ES-I3 (cell line): ENCODE measurements at regions not wholly inside any gene's neighbourhood (a gene's known extent, or its start where the extent isn't known, plus 50 kb on each side); places are given as distances from the start of the nearest gene placed in this dataset.
"Not testable (repeated sequence)": the region's sequence is repeated elsewhere in the genome, so short reads cannot be mapped to it uniquely, and the experiment has no call there.

ENCODE experiments used
- H3K36me3 ChIP-seq: 2 replicates; pipeline ENCODE4 v1.6.1; 2013; ENCODE audit warnings: mild to moderate bottlenecking, low read length, control low read depth, moderate library complexity; ENCODE audit not compliant: insufficient read depth
- H3K4me1 ChIP-seq: 2 replicates; pipeline ENCODE4 v1.6.1; 2013; ENCODE audit warnings: mild to moderate bottlenecking, control low read depth, low read length; ENCODE audit not compliant: insufficient read depth
- H3K9ac ChIP-seq: 2 replicates; pipeline ENCODE4 v1.6.1; 2013; ENCODE audit warnings: low read depth, mild to moderate bottlenecking, low read length, moderate library complexity
- H3K9me3 ChIP-seq: 2 replicates; pipeline ENCODE4 v1.6.1; 2013; ENCODE audit warnings: mild to moderate bottlenecking, low read length, moderate library complexity; ENCODE audit not compliant: control insufficient read depth, insufficient read depth

DNA sequence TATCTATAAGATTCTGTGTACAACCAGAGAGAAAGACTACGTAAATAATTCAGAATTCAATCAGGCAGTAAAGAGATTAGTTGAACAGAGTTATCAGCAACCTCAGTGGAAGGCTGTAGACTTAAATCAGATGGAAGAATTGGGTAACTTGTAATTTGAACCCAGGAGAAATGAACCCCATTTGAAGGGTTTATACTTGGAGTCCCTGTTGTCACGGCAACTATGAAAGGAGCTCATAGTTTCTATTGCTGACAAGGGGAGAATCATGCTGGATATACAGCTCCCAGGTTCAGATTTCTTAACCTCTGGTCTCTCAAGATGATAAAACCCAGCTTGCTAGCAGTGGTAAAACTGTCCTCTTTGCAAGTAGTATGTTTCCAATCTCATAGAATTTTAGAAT is 54.4 kb upstream of the BMP4 start:
- Histone ChIP-seq H3K36me3 (no peaks in the 10 kb centered on the region), H3K4me1 (0 out of 2 replicates have a peak, but pooled peaks cover 5% of the 10 kb centered on the region), H3K9ac (no peak overlapping the region), H3K9me3 (no peaks in the 10 kb centered on the region)

DNA sequence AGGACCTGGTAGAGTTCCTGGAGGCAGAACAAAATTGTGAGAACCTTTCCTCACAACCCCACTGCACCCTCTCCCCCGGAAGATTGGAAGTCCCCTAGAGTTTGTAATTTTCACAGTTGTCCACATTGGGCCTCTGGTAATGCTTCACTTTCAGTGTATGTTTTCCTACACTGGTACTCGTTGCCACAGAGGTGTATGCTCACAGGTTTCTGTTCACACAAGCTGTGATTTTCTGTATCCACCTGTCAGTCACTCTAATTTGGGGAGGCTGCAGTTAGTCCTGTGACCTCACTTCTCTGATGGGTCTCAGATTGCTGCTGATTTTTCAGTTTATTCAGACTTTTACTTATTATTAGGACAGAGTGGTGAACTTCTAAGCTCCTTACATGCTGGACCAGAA is 66.4 kb upstream of the BMP4 start:
- Histone ChIP-seq H3K4me1 (no peaks in the 10 kb centered on the region), H3K36me3 (no peaks in the 10 kb centered on the region), H3K9ac (no peak overlapping the region), H3K9me3 (no peaks in the 10 kb centered on the region; the same call in 1 of the 2 replicates)

DNA sequence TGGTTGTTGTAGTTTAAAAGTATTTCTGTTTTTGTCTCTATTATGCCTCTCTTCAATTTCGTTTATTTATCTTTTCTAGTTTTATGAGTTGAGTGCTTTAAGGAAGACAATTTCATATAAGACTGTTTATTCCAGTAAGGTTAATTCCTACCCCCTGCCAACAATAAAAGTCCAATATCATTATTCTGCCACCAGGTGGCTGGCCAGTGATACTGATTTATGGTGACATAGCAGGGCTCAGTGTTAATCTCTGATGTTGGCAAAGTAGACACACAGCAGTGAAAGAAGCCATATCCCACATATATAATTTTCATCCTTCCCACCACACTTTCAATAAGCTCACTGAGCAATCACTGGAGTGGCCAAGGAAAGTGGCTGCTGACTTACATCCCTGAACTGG is 69.0 kb upstream of the BMP4 start:
- H3K9me3 ChIP-seq: no peaks in the 10 kb centered on the region
- H3K4me1 ChIP-seq: no peaks in the 10 kb centered on the region
- no peak overlapping the region for H3K9ac ChIP-seq
- H3K36me3 ChIP-seq: no peaks in the 10 kb centered on the region

DNA sequence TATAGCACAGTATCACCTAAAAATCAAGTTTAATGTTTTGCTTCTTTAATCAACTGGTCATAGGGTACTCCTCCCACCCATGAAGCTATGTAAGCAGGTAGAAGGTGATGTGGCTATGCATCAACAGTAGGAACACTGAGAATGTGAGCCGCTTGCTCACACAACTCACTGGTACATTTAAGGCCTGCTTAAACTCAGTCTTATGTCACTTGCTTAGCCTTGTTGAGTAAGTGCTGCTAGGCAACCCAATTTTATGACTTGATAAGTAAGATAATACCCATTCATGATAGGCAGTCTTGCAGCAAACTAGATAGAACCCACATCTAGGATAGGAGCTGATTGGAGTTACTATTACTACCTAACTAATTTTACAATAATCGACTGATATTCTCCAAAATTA is 70.0 kb upstream of the BMP4 start:
- Histone ChIP-seq H3K9me3 (no peaks in the 10 kb centered on the region), H3K4me1 (no peaks in the 10 kb centered on the region), H3K36me3 (no peaks in the 10 kb centered on the region), H3K9ac (no peak overlapping the region)

DNA sequence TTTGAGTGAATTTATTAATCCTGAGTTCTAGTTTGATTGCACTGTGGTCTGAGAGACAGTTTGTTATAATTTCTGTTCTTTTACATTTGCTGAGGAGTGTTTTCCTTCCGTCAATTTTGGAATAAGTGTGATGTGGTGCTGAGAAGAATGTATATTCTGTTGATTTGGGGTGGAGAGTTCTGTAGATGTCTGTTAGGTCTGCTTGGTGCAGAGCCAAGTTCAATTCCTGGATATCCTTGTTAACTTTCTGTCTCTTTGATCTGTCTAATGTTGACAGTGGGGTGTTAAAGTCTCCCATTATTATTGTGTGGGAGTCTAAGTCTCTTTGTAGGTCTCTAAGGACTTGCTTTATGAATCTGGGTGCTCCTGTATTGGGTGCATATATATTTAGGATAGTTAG is 74.4 kb upstream of the BMP4 start:
- not testable (repeated sequence) for H3K9me3 ChIP-seq, H3K9ac ChIP-seq, H3K36me3 ChIP-seq, H3K4me1 ChIP-seq

DNA sequence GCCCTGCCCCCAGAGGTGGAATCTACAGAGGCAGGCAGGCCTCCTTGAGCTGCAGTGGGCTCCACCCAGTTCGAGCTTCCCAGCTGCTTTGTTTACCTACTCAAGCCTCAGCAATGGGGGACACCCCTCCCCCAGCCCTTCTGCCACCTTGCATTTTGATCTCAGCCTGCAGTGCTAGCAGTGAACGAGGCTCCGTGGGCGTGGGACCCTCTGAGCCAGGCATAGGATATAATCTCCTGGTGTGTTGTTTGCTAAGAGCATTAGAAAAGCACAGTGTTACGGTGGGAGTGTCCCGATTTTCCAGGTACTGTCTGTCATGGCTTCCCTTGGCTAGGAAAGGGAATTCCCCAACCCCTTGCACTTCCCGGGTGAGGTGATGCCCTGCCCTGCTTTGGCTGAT is 76.7 kb upstream of the BMP4 start:
- not testable (repeated sequence) for H3K9ac ChIP-seq, H3K4me1 ChIP-seq

DNA sequence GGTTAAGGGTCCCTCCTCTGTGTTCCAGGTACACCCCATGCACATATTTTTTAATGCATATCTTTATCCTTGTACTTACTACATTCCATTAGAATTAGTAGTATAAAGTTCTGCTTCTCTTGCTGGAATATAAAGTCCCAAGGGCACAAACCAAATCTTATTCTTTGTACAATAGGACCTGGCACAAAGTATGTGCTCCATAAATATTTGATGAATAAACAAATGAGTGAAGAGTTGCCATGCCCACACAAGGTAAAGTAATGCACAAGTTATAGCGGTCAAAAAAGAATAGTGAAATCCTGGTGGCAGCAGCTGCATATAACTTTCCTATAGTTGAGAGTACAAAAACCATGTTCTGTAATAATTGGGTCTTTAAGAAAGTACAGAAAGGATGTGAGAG is 82.1 kb upstream of the BMP4 start:
- H3K9me3 ChIP-seq: no peaks in the 10 kb centered on the region
- H3K9ac ChIP-seq: no peak overlapping the region
- H3K4me1 ChIP-seq: no peaks in the 10 kb centered on the region
- H3K36me3 ChIP-seq: no peaks in the 10 kb centered on the region

More for the DNA sequence above, 76.7 kb upstream of the BMP4 start:
- H3K9me3 ChIP-seq, H3K36me3 ChIP-seq: not testable (repeated sequence)

DNA sequence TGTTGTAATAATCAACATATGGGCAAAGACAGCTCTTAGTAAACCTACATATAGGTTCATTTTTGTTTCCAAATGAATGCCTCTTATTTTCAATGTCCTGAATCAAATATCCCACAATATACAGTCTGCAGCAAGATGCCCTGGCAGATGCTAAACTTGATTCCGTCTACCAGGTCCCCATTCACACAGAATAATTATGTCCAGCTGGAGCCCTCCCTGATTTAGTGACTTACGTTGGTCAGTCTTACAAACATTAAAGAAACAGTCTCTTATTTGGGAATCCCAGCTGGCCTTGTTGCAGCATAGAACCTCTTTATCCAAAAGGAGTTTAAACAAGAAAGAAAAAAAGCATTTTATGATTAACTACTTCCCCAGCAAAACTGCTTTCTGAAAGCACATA is 82.7 kb upstream of the BMP4 start:
- Histone ChIP-seq H3K9me3 (no peaks in the 10 kb centered on the region), H3K36me3 (no peaks in the 10 kb centered on the region), H3K9ac (no peak overlapping the region), H3K4me1 (no peaks in the 10 kb centered on the region)

DNA sequence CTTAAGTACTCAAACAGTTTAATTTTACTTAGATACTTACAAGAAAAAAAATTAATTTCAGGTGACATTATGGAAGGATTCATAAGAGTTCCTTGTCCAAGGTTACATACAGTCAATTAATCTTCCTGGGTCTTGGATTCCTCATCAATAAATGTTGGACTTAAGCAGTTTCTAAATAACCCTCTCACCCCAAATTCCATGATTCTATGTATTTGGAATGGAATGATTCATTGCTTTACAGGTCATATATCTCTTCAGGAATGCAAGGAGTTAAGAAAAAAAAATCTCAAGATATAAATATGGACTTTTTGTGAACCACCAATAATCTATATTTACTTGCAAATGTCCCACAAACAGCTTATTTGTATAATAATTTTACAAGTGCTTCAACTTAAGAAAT is 84.2 kb upstream of the BMP4 start:
- no peak overlapping the region for H3K9ac ChIP-seq
- H3K4me1 ChIP-seq: no peaks in the 10 kb centered on the region
- no peaks in the 10 kb centered on the region for H3K9me3 ChIP-seq
- no peaks in the 10 kb centered on the region for H3K36me3 ChIP-seq

DNA sequence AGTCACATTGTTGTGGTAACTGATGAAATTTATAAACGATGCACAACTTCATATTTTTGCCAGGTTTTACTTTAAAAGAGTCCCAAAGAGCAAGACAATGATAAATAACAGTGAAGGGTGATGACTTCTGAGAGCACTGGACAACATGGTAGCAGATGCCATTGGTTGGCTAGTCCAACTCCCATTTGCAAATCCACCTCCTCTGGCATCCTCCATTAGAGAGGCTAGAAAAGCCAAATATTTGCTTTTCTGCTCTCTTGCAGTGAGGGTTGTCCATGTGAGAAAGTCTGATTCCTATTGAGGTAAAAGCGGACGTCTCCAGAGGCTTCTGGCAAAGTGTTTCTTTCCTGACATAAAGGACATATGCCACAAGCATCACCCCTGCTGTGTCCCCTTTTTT is 89.6 kb upstream of the BMP4 start:
- Histone ChIP-seq H3K4me1 (no peaks in the 10 kb centered on the region), H3K36me3 (no peaks in the 10 kb centered on the region), H3K9me3 (no peaks in the 10 kb centered on the region), H3K9ac (no peak overlapping the region)

DNA sequence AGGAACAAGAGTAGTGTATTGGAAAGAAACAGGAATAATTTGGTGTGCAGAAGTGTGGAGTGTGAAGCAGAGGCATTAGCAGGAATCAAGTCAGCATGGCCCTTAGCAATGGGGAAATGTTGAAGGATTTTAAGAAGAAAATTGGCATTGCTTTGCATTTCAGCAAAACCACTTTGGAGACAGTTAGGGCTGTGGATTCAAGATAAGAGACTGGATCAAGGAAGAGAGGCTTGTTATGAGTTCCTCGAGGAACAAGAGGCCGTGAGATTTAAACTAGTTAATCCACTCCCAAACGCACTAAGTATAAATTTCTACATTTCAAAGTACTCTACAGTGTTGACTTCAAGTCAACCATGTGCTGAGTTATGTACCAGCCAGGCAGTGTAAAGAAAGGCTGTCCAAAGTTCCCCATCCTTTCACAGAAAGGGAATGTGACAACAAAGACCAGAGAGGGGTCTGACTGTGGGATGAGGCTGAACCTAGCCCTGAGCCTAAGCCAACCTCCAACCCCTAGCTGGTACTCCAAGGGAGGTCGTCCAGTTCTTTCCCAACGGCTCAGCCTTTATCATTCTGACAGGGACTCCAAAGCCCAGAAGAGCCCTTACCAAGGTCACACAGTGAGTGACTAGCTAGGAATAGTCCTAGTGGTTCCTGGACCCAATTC is 91.2 kb upstream of the BMP4 start:
- H3K4me1 ChIP-seq: no peaks in the 10 kb centered on the region

DNA sequence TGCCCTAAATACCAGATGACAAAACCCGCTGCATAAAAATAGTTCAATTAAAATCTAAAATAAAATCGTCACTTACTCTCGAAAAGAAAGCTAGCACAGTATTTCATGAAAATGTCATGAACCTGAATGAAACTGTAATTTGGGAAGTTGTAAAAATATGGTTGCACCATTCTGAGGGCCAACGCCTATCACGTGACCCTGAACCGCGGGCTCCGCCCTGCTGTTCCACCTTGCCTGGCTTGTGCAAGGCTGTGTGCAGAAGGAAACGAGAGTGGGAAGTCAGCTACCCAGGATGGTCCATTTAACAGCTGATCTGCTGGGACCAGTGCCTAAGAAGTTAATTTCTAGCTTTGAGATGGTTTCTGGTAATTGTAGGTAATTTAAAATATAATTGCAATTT is 91.7 kb upstream of the BMP4 start:
- H3K9ac ChIP-seq: no peak overlapping the region
- no peaks in the 10 kb centered on the region for H3K36me3 ChIP-seq
- H3K9me3 ChIP-seq: no peaks in the 10 kb centered on the region
- H3K4me1 ChIP-seq: no peaks in the 10 kb centered on the region

More for the DNA sequence above, 91.2 kb upstream of the BMP4 start:
- Histone ChIP-seq H3K9ac (no peak overlapping the region), H3K9me3 (no peaks in the 10 kb centered on the region), H3K36me3 (no peaks in the 10 kb centered on the region)

DNA sequence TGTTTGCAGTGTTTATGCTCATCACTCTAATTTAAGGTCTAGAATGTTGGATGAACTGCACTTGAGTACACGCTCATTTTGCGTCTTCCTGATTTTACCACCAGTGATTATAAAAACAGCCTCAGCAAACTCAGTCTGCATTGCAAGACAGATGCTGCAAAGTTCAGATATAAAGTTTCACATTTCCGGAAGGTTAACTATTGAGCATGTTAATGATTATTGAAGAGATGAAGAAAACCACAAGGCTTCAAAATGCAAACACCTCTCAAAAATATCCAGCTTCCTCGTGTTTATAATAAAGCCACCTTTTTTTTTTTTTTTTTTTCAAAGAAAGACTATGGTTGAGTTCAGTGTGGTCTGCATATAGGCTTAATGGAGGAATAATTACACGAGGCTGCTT is 92.1 kb upstream of the BMP4 start:
- H3K4me1 ChIP-seq: no peaks in the 10 kb centered on the region
- H3K9me3 ChIP-seq: no peaks in the 10 kb centered on the region
- H3K9ac ChIP-seq: no peak overlapping the region
- H3K36me3 ChIP-seq: no peaks in the 10 kb centered on the region

DNA sequence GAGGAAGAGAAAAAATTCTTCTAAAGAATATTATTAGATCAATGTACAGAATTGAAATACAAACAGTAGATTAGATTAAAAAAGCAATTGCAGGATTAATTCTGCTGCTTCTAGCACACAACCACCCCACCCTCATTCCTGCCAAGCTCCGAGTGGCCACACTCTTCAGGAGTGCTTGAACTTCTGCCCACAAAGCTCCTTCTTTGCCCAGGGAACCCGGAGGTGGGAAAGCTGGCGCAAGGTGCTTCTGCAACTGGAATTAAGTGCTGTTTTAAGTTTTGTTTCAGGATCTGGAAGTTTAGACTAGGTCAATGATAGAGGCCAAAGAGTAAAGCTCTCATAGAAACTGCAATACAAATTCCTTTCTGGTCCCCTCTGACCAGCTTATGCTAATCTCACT is 94.1 kb upstream of the BMP4 start:
- Histone ChIP-seq H3K36me3 (no peaks in the 10 kb centered on the region), H3K9ac (no peak overlapping the region), H3K4me1 (no peaks in the 10 kb centered on the region), H3K9me3 (no peaks in the 10 kb centered on the region)

DNA sequence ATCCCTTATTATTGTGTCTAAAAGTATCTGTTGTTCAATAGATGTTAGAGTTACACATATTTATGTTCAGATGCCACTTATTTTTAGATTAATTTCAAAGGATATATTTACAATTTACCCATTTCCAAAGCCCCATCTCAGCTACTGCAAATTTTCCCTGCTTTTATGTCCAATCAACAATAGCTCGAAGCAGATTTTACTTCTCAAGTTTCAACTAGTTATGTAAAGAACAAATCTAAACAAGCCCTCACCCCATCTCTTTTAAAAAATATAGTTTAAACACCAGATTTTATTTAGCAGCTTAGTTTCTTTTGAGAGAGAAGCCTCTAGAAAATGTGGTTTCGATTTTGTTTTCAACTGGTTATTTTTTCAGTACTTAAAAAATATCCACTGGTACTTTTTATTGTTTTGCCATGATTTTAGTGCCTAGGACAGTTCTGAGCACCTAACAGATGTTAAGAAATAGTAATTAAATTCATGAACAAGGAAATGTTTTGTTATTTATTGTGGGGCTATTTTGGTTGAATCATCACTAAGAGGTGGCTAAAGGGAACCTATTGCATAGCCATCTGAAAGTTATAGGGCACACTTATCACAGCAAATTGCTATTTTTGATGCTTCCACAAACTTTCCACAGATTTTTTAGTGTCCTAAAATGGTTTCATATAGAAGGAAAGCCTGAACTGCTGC is 96.2 kb upstream of the BMP4 start:
- no peak overlapping the region for H3K9ac ChIP-seq
- no peaks in the 10 kb centered on the region for H3K4me1 ChIP-seq
- H3K9me3 ChIP-seq: no peaks in the 10 kb centered on the region
- H3K36me3 ChIP-seq: no peaks in the 10 kb centered on the region
